ENCODE measurements at regions not wholly inside any gene's neighbourhood (a gene's known extent, or its start where the extent isn't known, plus 50 kb on each side); places are given as distances from the start of the nearest gene placed in this dataset.
"Not testable (repeated sequence)": the region's sequence is repeated elsewhere in the genome, so short reads cannot be mapped to it uniquely, and the experiment has no call there.

- Histone ChIP-seq H3K9ac (ENCODE audit: low read depth, low read length) (no peak overlapping the region), H3K27ac (ENCODE audit: low read length) (no peak overlapping the region), H3K4me3 (ENCODE audit: low read length) (no peak overlapping the region), H3K4me1 (ENCODE audit: insufficient read depth, low read length) (no peaks in the 10 kb centered on the region), H3K9me3 (ENCODE audit: insufficient read depth, low read depth, low read length) (no peaks in the 10 kb centered on the region), H3K36me3 (ENCODE audit: insufficient read depth, low read depth, low read length) (no peaks in the 10 kb centered on the region), H3K27me3 (ENCODE audit: insufficient read depth, low read length) (no peaks in the 10 kb centered on the region)
These were observed 456.3 kb downstream of the IRS2 start for GRCh38 chr13:109330123-109330522.

- Histone ChIP-seq H3K27ac (ENCODE audit: low read length) (no peak overlapping the region), H3K27me3 (ENCODE audit: insufficient read depth, low read length) (no peaks in the 10 kb centered on the region), H3K9ac (ENCODE audit: low read depth, low read length) (no peak overlapping the region), H3K4me1 (ENCODE audit: insufficient read depth, low read length) (no peaks in the 10 kb centered on the region), H3K4me3 (ENCODE audit: low read length) (no peak overlapping the region), H3K9me3 (ENCODE audit: insufficient read depth, low read depth, low read length) (no peaks in the 10 kb centered on the region), H3K36me3 (ENCODE audit: insufficient read depth, low read depth, low read length) (no peaks in the 10 kb centered on the region)
These were observed 457.2 kb downstream of the IRS2 start for GRCh38 chr13:109329175-109329574.

GRCh38 chr13:109326601-109327000 is 459.8 kb downstream of the IRS2 start:
- Histone ChIP-seq H3K27me3 (ENCODE audit: insufficient read depth, low read length) (no peaks in the 10 kb centered on the region), H3K9me3 (ENCODE audit: insufficient read depth, low read depth, low read length) (no peaks in the 10 kb centered on the region), H3K36me3 (ENCODE audit: insufficient read depth, low read depth, low read length) (no peaks in the 10 kb centered on the region)

GRCh38 chr13:109323338-109323737 is 463.0 kb downstream of the IRS2 start:
- Histone ChIP-seq H3K4me1 (ENCODE audit: insufficient read depth, low read length) (no peaks in the 10 kb centered on the region), H3K4me3 (ENCODE audit: low read length) (no peak overlapping the region), H3K9ac (ENCODE audit: low read depth, low read length) (no peak overlapping the region), H3K9me3 (ENCODE audit: insufficient read depth, low read depth, low read length) (no peaks in the 10 kb centered on the region), H3K36me3 (ENCODE audit: insufficient read depth, low read depth, low read length) (no peaks in the 10 kb centered on the region), H3K27me3 (ENCODE audit: insufficient read depth, low read length) (no peaks in the 10 kb centered on the region), H3K27ac (ENCODE audit: low read length) (no peak overlapping the region)

More at GRCh38 chr13:109326601-109327000, 459.8 kb downstream of the IRS2 start:
- H3K4me3 ChIP-seq (ENCODE audit: low read length): no peak overlapping the region
- H3K4me1 ChIP-seq (ENCODE audit: insufficient read depth, low read length): no peaks in the 10 kb centered on the region
- no peak overlapping the region for H3K9ac ChIP-seq (ENCODE audit: low read depth, low read length)
- H3K27ac ChIP-seq (ENCODE audit: low read length): no peak overlapping the region

GRCh38 chr13:109318945-109319590 is 467.3 kb downstream of the IRS2 start:
- no peaks in the 10 kb centered on the region for H3K27me3 ChIP-seq (ENCODE audit: insufficient read depth, low read length)
- no peaks in the 10 kb centered on the region for H3K36me3 ChIP-seq (ENCODE audit: insufficient read depth, low read depth, low read length)
- no peak overlapping the region for H3K9ac ChIP-seq (ENCODE audit: low read depth, low read length)
- no peak overlapping the region for H3K4me3 ChIP-seq (ENCODE audit: low read length)
- no peak overlapping the region for H3K27ac ChIP-seq (ENCODE audit: low read length)
- H3K4me1 ChIP-seq (ENCODE audit: insufficient read depth, low read length): no peaks in the 10 kb centered on the region
- H3K9me3 ChIP-seq (ENCODE audit: insufficient read depth, low read depth, low read length): peaks cover 4% of the 10 kb centered on the region; the same call in 1 of the 2 replicates

GRCh38 chr13:109315481-109315880 is 470.9 kb downstream of the IRS2 start:
- Histone ChIP-seq H3K4me1 (ENCODE audit: insufficient read depth, low read length) (no peaks in the 10 kb centered on the region), H3K27me3 (ENCODE audit: insufficient read depth, low read length) (no peaks in the 10 kb centered on the region), H3K27ac (ENCODE audit: low read length) (no peak overlapping the region), H3K9ac (ENCODE audit: low read depth, low read length) (no peak overlapping the region), H3K4me3 (ENCODE audit: low read length) (no peak overlapping the region), H3K9me3 (ENCODE audit: insufficient read depth, low read depth, low read length) (peaks cover 4% of the 10 kb centered on the region; the same call in 1 of the 2 replicates), H3K36me3 (ENCODE audit: insufficient read depth, low read depth, low read length) (no peaks in the 10 kb centered on the region)

GRCh38 chr13:109314101-109314500 is 472.3 kb downstream of the IRS2 start:
- no peaks in the 10 kb centered on the region for H3K4me1 ChIP-seq (ENCODE audit: insufficient read depth, low read length)
- H3K27ac ChIP-seq (ENCODE audit: low read length): no peak overlapping the region
- no peaks in the 10 kb centered on the region for H3K36me3 ChIP-seq (ENCODE audit: insufficient read depth, low read depth, low read length)
- no peak overlapping the region for H3K9ac ChIP-seq (ENCODE audit: low read depth, low read length)
- no peak overlapping the region for H3K4me3 ChIP-seq (ENCODE audit: low read length)
- peaks cover 4% of the 10 kb centered on the region; the same call in 1 of the 2 replicates for H3K9me3 ChIP-seq (ENCODE audit: insufficient read depth, low read depth, low read length)
- no peaks in the 10 kb centered on the region for H3K27me3 ChIP-seq (ENCODE audit: insufficient read depth, low read length)

- H3K27me3 ChIP-seq (ENCODE audit: insufficient read depth, low read length): no peaks in the 10 kb centered on the region
- H3K9me3 ChIP-seq (ENCODE audit: insufficient read depth, low read depth, low read length): no peaks in the 10 kb centered on the region
- H3K4me3 ChIP-seq (ENCODE audit: low read length): no peak overlapping the region
- no peaks in the 10 kb centered on the region for H3K36me3 ChIP-seq (ENCODE audit: insufficient read depth, low read depth, low read length)
- H3K4me1 ChIP-seq (ENCODE audit: insufficient read depth, low read length): no peaks in the 10 kb centered on the region
- H3K9ac ChIP-seq (ENCODE audit: low read depth, low read length): no peak overlapping the region
- no peak overlapping the region for H3K27ac ChIP-seq (ENCODE audit: low read length)
These were observed 474.0 kb downstream of the IRS2 start for GRCh38 chr13:109312399-109312798.

GRCh38 chr13:109311431-109311976 is 474.9 kb downstream of the IRS2 start:
- H3K4me1 ChIP-seq (ENCODE audit: insufficient read depth, low read length); H3K4me3 ChIP-seq (ENCODE audit: low read length); H3K36me3 ChIP-seq (ENCODE audit: insufficient read depth, low read depth, low read length); H3K27me3 ChIP-seq (ENCODE audit: insufficient read depth, low read length); H3K9me3 ChIP-seq (ENCODE audit: insufficient read depth, low read depth, low read length); H3K27ac ChIP-seq (ENCODE audit: low read length); H3K9ac ChIP-seq (ENCODE audit: low read depth, low read length): not testable (repeated sequence)

GRCh38 chr13:109309625-109310363 is 476.6 kb downstream of the IRS2 start:
- Histone ChIP-seq H3K9ac (ENCODE audit: low read depth, low read length) (no peak overlapping the region), H3K27ac (ENCODE audit: low read length) (no peak overlapping the region), H3K36me3 (ENCODE audit: insufficient read depth, low read depth, low read length) (no peaks in the 10 kb centered on the region), H3K4me3 (ENCODE audit: low read length) (no peak overlapping the region), H3K27me3 (ENCODE audit: insufficient read depth, low read length) (no peaks in the 10 kb centered on the region), H3K9me3 (ENCODE audit: insufficient read depth, low read depth, low read length) (no peaks in the 10 kb centered on the region), H3K4me1 (ENCODE audit: insufficient read depth, low read length) (no peaks in the 10 kb centered on the region)

GRCh38 chr13:109307027-109307426 is 479.4 kb downstream of the IRS2 start:
- no peaks in the 10 kb centered on the region for H3K27me3 ChIP-seq (ENCODE audit: insufficient read depth, low read length)
- H3K9ac ChIP-seq (ENCODE audit: low read depth, low read length): no peak overlapping the region
- H3K4me3 ChIP-seq (ENCODE audit: low read length): no peak overlapping the region
- H3K9me3 ChIP-seq (ENCODE audit: insufficient read depth, low read depth, low read length): no peaks in the 10 kb centered on the region
- no peaks in the 10 kb centered on the region for H3K36me3 ChIP-seq (ENCODE audit: insufficient read depth, low read depth, low read length)
- no peak overlapping the region for H3K27ac ChIP-seq (ENCODE audit: low read length)
- H3K4me1 ChIP-seq (ENCODE audit: insufficient read depth, low read length): no peaks in the 10 kb centered on the region

GRCh38 chr13:109301726-109302125 is 484.7 kb downstream of the IRS2 start:
- Histone ChIP-seq H3K36me3 (ENCODE audit: insufficient read depth, low read depth, low read length) (no peaks in the 10 kb centered on the region), H3K9ac (ENCODE audit: low read depth, low read length) (no peak overlapping the region), H3K4me3 (ENCODE audit: low read length) (no peak overlapping the region), H3K9me3 (ENCODE audit: insufficient read depth, low read depth, low read length) (no peaks in the 10 kb centered on the region), H3K27ac (ENCODE audit: low read length) (no peak overlapping the region), H3K4me1 (ENCODE audit: insufficient read depth, low read length) (no peaks in the 10 kb centered on the region), H3K27me3 (ENCODE audit: insufficient read depth, low read length) (no peaks in the 10 kb centered on the region)

Data from iPS-20b (cell line).